GM19324 (cell line): ENCODE measurements at regions not wholly inside any gene's neighbourhood (a gene's known extent, or its start where the extent isn't known, plus 50 kb on each side); places are given as distances from the start of the nearest gene placed in this dataset.

Experiments
- ATAC-seq: cut with Tn5 transposase; IDR thresholded peaks from one replicate; pipeline ENCODE4 v1.9.1; 2021; ENCODE audit warnings: mild to moderate bottlenecking, moderate library complexity; ENCODE audit not compliant: unreplicated experiment, low FRiP score

GRCh38 chr21:43348801-43349261 is 78.1 kb downstream of the SIK1 start:
- ATAC-seq = no peak

- ATAC-seq = no peak
Observed at GRCh38 chr21:43348170-43348766, 78.7 kb downstream of the SIK1 start.

DNA sequence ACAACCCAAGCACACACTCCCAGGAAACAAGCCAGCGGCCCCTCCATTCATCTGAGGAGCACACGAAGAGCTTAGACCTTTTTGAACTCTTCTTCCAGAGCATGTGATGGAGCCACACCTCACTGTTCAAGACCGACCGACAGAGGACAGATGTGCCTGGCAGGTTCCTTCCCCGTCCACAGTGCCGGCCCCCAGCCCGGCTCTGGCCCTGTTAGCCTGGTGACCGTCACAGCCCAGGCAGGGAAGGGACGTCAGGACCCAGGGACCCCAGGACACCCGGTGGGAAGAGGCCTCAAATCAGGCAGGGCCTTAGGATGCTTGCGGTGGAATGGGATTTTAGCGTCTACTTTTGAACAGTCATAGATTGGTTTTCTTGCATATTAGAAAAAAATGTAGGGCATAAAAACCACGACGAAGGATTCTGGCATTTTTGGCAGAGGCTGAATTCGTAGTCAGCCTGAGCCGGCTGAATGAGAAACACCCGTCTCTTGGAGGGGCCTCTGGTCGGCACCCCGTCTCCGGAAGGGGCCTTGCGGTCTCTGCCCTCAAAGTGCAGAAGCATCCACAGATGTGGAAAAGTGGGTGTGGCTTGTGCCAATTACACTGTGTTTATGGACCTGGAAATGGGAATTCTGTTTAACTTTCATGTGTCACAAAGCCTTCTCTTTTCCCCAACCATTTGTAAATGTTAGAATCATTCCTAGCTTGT is 79.3 kb downstream of the SIK1 start:
- ATAC-seq = no peak

DNA sequence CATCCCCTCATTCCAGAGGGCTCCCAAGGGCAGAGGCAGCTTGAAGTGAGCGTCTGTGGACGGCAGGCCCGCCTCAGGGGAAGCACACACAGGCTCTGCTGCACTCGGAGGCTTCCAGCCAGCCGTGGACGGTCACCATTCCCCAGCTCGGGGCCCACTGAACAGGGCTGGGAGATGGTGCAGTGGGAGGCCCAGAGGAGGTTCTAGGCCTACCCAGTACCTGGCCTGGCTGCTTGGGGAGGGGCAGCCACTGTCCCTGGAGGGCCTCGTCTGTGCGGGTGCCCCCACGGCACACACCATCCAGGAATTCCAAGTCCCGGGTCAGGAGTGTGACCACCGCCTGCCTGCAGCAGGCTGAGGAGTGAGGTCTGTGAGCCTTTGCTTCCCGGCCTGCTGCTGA is 80.4 kb downstream of the SIK1 start:
- ATAC-seq = no peak

GRCh38 chr21:43345746-43346409 is 81.1 kb downstream of the SIK1 start:
- no peak for ATAC-seq

DNA sequence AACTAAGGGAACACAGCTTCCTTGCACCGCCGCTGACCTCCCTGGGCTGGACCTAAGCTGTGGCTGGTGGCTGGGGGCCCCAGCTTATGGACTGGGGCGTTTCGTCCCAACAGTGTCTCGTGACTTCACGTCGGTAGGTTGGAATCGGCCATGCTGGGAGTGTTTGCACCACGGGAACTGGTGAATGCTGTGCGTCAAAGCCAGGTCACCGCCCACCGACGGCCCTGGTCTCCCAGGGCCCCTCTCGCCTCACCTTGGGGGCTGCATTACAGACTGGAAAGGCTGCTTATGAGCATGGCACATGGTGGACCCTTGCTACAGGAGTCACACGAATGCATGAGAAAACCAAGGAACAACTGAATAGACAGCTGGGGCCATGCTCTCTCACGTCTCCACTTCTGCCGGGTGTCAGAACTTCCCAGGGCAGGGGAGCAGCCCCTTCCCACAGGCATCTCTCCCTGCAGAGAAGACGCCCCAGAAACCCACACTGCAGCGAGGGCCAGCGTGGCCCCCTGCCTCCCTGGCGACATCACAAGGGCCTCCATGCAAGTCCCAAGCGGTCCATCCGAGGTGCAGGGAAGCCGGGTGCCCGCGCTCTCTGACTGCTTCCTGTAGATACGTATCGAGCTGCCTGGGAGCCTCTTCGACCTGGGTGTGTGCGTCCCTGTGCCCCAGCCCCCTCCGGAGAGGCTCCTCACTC is 81.7 kb downstream of the SIK1 start:
- no peak for ATAC-seq

GRCh38 chr21:43343992-43344886 is 82.7 kb downstream of the SIK1 start:
- ATAC-seq = no peak

DNA sequence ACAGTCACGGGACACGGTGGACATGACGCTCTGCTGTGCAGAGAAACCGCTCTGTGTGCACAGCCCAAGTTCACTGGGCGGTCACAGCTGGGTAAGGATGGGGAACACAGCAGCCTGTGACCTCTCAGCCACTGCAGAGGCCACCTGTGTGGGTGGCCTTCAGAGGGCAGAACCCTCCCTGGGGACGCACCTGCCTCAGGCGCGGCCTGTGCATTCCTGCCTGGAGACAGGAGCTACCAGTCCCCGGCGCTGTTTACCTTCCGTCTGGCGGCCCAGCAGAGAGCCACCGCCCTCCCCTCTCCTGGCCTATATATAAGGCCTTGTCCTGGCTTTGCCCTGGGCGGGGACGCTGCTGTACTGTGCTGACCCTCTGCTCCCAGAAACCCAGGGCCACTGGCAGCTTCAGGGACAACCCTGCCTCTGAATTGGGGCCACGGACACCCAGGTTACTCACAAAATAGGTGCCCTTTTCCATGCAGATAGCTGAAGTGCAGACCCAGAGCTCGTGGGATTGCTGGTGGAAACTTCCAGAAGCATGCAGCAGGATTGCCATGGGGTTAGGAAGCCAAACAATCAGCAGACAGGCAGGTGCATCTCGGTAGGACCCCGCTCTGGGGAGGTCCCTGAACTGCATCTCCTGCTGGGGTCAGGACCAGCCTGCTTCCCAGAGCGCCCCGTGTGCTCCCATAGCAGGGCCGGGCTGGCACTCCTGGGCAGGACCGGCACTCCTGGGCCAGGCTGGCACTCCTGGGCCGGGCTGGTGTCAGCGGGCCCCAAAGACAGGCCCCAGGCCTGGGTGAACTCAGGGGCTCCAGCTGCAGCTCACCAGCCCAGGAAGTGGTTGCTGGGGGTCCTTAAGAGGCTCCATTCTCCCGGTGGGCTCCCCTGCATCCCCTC is 83.6 kb downstream of the SIK1 start:
- ATAC-seq = no peak

GRCh38 chr21:43342301-43342881 is 84.5 kb downstream of the SIK1 start:
- no peak for ATAC-seq

GRCh38 chr21:43341378-43342161 is 85.4 kb downstream of the SIK1 start:
- no peak for ATAC-seq

DNA sequence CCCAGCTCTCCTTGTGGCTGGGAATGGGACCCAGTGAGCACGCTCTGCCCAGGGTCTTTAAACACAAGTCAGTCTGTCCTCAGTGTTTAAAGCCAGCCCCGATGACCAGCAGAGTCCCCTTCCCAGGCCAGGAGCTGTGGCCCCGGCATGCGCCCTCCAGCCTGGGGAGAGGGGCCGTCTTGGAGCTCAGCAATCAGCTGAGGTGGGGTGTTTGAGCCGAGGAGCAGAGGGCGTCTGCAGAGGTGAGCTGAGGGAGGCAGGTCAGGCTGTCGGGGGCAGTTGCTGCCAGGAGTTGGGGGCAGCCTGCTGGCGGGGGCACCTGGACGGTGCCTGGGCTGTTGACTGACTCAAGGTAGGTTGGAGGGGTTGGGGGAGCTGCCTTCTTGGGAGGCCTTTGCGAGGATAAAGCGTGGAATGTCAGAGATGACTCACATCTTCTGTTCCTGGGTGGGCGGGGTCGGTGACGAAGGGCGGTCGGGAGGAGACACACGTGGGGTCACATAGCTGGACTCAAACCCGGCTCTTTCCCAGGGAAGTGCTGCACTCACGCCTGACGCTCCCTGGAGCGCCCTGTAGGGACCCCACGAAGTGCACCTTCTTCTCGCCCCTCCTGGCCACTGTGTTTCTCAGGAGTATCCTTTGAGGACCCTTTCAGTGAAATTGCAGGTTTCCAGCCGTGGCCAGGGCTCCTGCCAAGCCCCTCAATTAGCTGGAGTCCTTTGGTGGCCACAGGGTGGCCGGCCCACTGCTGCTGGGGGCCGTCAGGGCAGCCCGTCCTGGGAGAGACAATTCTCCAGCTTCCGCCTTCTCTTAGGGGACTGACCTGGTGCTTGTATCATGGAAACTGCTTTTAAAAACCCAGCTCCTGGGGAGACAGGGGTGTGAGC is 86.2 kb downstream of the SIK1 start:
- ATAC-seq = no peak

DNA sequence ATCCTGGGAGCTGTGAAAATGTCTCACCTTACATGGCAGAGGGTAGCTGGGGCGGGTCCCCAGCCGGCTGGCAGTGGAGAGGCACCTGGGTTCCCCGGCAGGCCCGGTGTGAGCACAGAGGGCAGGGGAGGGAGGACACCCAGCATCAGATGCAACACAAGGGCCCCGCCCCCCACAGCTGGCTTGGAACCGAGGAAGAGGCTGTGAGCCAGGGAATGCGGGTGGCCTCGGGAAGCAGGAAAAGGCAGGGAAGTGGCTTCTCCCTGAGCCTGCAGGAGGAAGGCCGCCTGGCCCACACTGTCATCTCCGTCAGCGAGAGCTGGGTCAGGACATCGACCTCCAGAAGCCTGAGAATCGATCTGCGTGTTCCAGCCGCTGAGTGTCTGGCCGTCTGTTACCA is 87.3 kb downstream of the SIK1 start:
- no peak for ATAC-seq

GRCh38 chr21:43338951-43339350 is 88.0 kb downstream of the SIK1 start:
- ATAC-seq = no peak

GRCh38 chr21:43337901-43338655 is 88.9 kb downstream of the SIK1 start:
- ATAC-seq = no peak

GRCh38 chr21:43335119-43335518 is 91.8 kb downstream of the SIK1 start:
- ATAC-seq = no peak

DNA sequence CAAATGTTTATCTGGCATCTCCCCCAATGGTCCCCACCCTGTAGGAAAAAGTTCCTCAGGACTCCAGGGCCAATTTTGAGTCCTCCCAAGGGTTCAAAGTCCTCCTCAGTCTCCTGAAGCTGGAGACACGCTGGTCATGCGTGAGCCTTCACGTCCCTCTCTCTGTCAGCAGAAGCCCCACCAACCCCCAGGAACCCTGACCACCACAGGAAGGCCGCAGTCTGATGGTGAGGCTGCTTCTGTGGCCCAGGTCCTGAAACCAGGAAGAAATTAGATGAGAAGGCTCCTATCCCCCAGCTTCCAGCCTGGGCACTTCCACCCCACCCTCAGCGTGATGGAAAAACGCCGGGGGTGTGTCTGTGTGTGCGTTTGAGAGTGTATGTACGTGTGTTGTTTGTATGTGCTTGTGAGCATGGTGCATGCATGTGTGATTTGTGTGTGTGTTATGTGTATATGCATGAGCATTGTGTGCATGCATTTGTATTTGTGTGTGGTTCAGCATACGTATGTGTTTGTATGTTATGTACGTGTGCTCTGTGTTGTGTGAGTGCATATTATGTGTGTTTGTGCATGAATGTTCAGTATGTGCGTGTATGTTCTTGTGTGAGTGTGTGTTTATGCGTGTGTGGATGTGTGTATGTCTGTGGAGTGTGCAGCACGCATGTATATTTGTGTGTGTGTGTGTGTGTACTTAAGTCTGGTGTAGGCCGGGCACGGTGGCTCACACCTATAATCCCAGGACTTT is 92.5 kb downstream of the SIK1 start:
- ATAC-seq = no peak
